Inflammatory macrophage (primary cell): ENCODE measurements at regions not wholly inside any gene's neighbourhood (a gene's known extent, or its start where the extent isn't known, plus 50 kb on each side); places are given as distances from the start of the nearest gene placed in this dataset.
"Not testable (repeated sequence)": the region's sequence is repeated elsewhere in the genome, so short reads cannot be mapped to it uniquely, and the experiment has no call there.

ENCODE experiments used
- DNase-seq, 2 donors: peaks; one replicate each; pipeline ENCODE4 v3.0.0-alpha.2; 2020 to 2022

GRCh38 chrX:40788698-40789097 is 53.4 kb upstream of the MED14 start:
- not testable (repeated sequence) for DNase-seq

GRCh38 chrX:40792433-40792832 is 57.1 kb upstream of the MED14 start:
- no peak for DNase-seq

GRCh38 chrX:40794829-40795130 is 59.4 kb upstream of the MED14 start:
- DNase-seq: not testable (repeated sequence)

GRCh38 chrX:40799745-40800144 is 64.4 kb upstream of the MED14 start:
- not testable (repeated sequence) for DNase-seq

GRCh38 chrX:40805404-40805803 is 70.1 kb upstream of the MED14 start:
- DNase-seq: no peak

- no peak for DNase-seq
Observed at GRCh38 chrX:40806513-40807220, 71.3 kb upstream of the MED14 start.

GRCh38 chrX:40807384-40807783 is 72.0 kb upstream of the MED14 start:
- no peak for DNase-seq

GRCh38 chrX:40808203-40808602 is 72.9 kb upstream of the MED14 start:
- no peak for DNase-seq

- DNase-seq: peak in 1 of 2 donors; percentile 35
Observed at GRCh38 chrX:40809210-40809609, 73.9 kb upstream of the MED14 start.

- DNase-seq: not testable (repeated sequence)
Observed at GRCh38 chrX:40815045-40815444, 79.7 kb upstream of the MED14 start.

- DNase-seq: no peak
Observed at GRCh38 chrX:40816906-40817305, 81.6 kb upstream of the MED14 start.

- no peak for DNase-seq
Observed at GRCh38 chrX:40818236-40818635, 82.9 kb upstream of the MED14 start.

- no peak for DNase-seq
Observed at GRCh38 chrX:40821780-40822179, 86.4 kb upstream of the MED14 start.

- DNase-seq: no peak
Observed at GRCh38 chrX:40827331-40827730, 92.0 kb upstream of the MED14 start.

- no peak for DNase-seq
Observed at GRCh38 chrX:40831750-40832149, 96.4 kb upstream of the MED14 start.

GRCh38 chrX:40832723-40833122 is 97.4 kb upstream of the MED14 start:
- DNase-seq: no peak

GRCh38 chrX:40834225-40834624 is 98.9 kb upstream of the MED14 start:
- no peak for DNase-seq

GRCh38 chrX:40835526-40835925 is 100.2 kb upstream of the MED14 start:
- DNase-seq: no peak

- no peak for DNase-seq
Observed at GRCh38 chrX:40843643-40844042, 108.3 kb upstream of the MED14 start.

- DNase-seq: no peak
Observed at GRCh38 chrX:40844471-40844870, 109.1 kb upstream of the MED14 start.

- DNase-seq: no peak
Observed at GRCh38 chrX:40845331-40845911, 110.1 kb upstream of the MED14 start.

- peak in 1 of 2 donors; percentile 12 for DNase-seq
Observed at GRCh38 chrX:40849906-40850823, 114.8 kb upstream of the MED14 start.

- no peak for DNase-seq
Observed at GRCh38 chrX:40852586-40852985, 117.2 kb upstream of the MED14 start.
